HEK293 (cell line): ENCODE measurements at regions not wholly inside any gene's neighbourhood (a gene's known extent, or its start where the extent isn't known, plus 50 kb on each side); places are given as distances from the start of the nearest gene placed in this dataset.

Source experiments
- ATF2 ChIP-seq: fragments of 450-650 bp; formaldehyde crosslinking; IDR thresholded peaks from 2 replicates; pipeline ENCODE4 v1.5.1; 2016; ENCODE audit warnings: missing biosample characterization, missing genetic modification characterization, low read depth
- CTCF ChIP-seq: fragments of 450-650 bp; formaldehyde crosslinking; IDR thresholded peaks from 2 replicates; pipeline ENCODE4 v1.5.1; 2016; ENCODE audit warnings: missing biosample characterization, missing genetic modification characterization
- ZNF121 ChIP-seq: fragments of 450-650 bp; formaldehyde crosslinking; IDR thresholded peaks from 2 replicates; pipeline ENCODE4 v1.5.1; 2016; ENCODE audit warnings: missing biosample characterization, missing genetic modification characterization

- TF ChIP-seq ATF2 (tag by site-specific recombination) (no peak), ZNF121 (no peak), CTCF (tag by site-specific recombination) (no peak)
Measured at GRCh38 chr4:179027569-179027968, 1585.3 kb upstream of the AGA start.
